Trophoblast cell (in vitro differentiated cells and primary cell): ENCODE measurements at regions not wholly inside any gene's neighbourhood (a gene's known extent, or its start where the extent isn't known, plus 50 kb on each side); places are given as distances from the start of the nearest gene placed in this dataset.

Experiments
- DNase-seq, 2 donors: peaks; one replicate each; pipeline ENCODE4 v3.0.0-alpha.2; 2016
- H2AFZ ChIP-seq: 2 replicates; pipeline ENCODE4 v1.6.1; 2013; ENCODE audit warnings: low read length, moderate library complexity, mild to moderate bottlenecking; ENCODE audit not compliant: insufficient read depth, poor library complexity
- H2AK5ac ChIP-seq: 2 replicates; pipeline ENCODE4 v1.6.1; 2013; ENCODE audit warnings: mild to moderate bottlenecking, low read length
- H2BK120ac ChIP-seq: 2 replicates; pipeline ENCODE4 v1.6.1; 2013; ENCODE audit warnings: low read length, mild to moderate bottlenecking, moderate library complexity; ENCODE audit not compliant: insufficient read depth, poor library complexity
- H2BK12ac ChIP-seq: 2 replicates; pipeline ENCODE4 v1.6.1; 2013; ENCODE audit warnings: mild to moderate bottlenecking, low read length, moderate library complexity
- H2BK5ac ChIP-seq: 2 replicates; pipeline ENCODE4 v1.6.1; 2013; ENCODE audit warnings: low read length, low read depth, moderate library complexity, mild to moderate bottlenecking; ENCODE audit not compliant: poor library complexity
- H3K14ac ChIP-seq: 2 replicates; pipeline ENCODE4 v1.6.1; 2013; ENCODE audit warnings: mild to moderate bottlenecking, low read length
- H3K18ac ChIP-seq: 2 replicates; pipeline ENCODE4 v1.6.1; 2013; ENCODE audit warnings: mild to moderate bottlenecking, low read length
- H3K23ac ChIP-seq: 2 replicates; pipeline ENCODE4 v1.6.1; 2013; ENCODE audit warnings: low read length
- H3K27ac ChIP-seq: 2 replicates; pipeline ENCODE4 v1.5.1; 2013; ENCODE audit warnings: low read depth, mild to moderate bottlenecking, inconsistent platforms, low read length, moderate library complexity
- H3K27me3 ChIP-seq: 2 replicates; pipeline ENCODE4 v1.6.1; 2013; ENCODE audit warnings: inconsistent platforms, mild to moderate bottlenecking, low read length, moderate library complexity; ENCODE audit not compliant: insufficient read depth
- H3K36me3 ChIP-seq, 2 experiments: 1 replicate in 1 of 2; 2 replicates in 1 of 2; pipeline ENCODE4 v1.6.1; 2013; ENCODE audit warnings: low read length in 2 of 2, mild to moderate bottlenecking in 2 of 2, moderate library complexity in 1 of 2; ENCODE audit not compliant: insufficient read depth in 2 of 2, control insufficient read depth in 1 of 2
- H3K4ac ChIP-seq: 2 replicates; pipeline ENCODE4 v1.6.1; 2013; ENCODE audit warnings: low read depth, mild to moderate bottlenecking, low read length, moderate library complexity
- H3K4me1 ChIP-seq, 2 experiments: 1 replicate in 1 of 2; 2 replicates in 1 of 2; pipeline ENCODE4 v1.6.1; 2013; ENCODE audit warnings: low read length in 2 of 2, mild to moderate bottlenecking in 2 of 2, moderate library complexity in 1 of 2; ENCODE audit not compliant: insufficient read depth in 2 of 2, control insufficient read depth in 1 of 2
- H3K4me2 ChIP-seq: 2 replicates; pipeline ENCODE4 v1.6.1; 2013; ENCODE audit warnings: inconsistent platforms, mild to moderate bottlenecking, low read length, moderate library complexity
- H3K4me3 ChIP-seq: 2 replicates; pipeline ENCODE4 v1.5.1; 2013; ENCODE audit warnings: mild to moderate bottlenecking, low read depth, low read length, inconsistent platforms
- H3K79me1 ChIP-seq: one replicate; pipeline ENCODE4 v1.6.1; 2013; ENCODE audit warnings: low read length
- H3K79me2 ChIP-seq: 2 replicates; pipeline ENCODE4 v1.6.1; 2013; ENCODE audit warnings: low read length, mild to moderate bottlenecking; ENCODE audit not compliant: control insufficient read depth, insufficient read depth, poor library complexity
- H3K9ac ChIP-seq: 2 replicates; pipeline ENCODE4 v1.6.1; 2013; ENCODE audit warnings: mild to moderate bottlenecking, low read length
- H3K9me3 ChIP-seq: 2 replicates; pipeline ENCODE4 v1.6.1; 2013; ENCODE audit warnings: low read depth, mild to moderate bottlenecking, control low read depth, inconsistent platforms, low read length; ENCODE audit not compliant: insufficient read depth
- H4K12ac ChIP-seq: 2 replicates; pipeline ENCODE4 v1.6.1; 2013; ENCODE audit warnings: low read depth, mild to moderate bottlenecking, low read length, moderate library complexity
- H4K8ac ChIP-seq: 2 replicates; pipeline ENCODE4 v1.6.1; 2013; ENCODE audit warnings: low read depth, mild to moderate bottlenecking, low read length, moderate library complexity
- H4K91ac ChIP-seq: one replicate; pipeline ENCODE4 v1.6.1; 2013; ENCODE audit warnings: low read depth, mild to moderate bottlenecking, low read length, moderate library complexity
- WGBS: extraction: QIAGEN DNeasy Blood & Tissue Kit; methylation state at CpG from one replicate; pipeline ENCODE4 v1.1.7; 2013; ENCODE audit warnings: missing lambda C conversion rate; ENCODE audit not compliant: insufficient read length, insufficient coverage; ENCODE audit errors: extremely low coverage; 5-methylcytosine and 5-hydroxymethylcytosine counted together

DNA sequence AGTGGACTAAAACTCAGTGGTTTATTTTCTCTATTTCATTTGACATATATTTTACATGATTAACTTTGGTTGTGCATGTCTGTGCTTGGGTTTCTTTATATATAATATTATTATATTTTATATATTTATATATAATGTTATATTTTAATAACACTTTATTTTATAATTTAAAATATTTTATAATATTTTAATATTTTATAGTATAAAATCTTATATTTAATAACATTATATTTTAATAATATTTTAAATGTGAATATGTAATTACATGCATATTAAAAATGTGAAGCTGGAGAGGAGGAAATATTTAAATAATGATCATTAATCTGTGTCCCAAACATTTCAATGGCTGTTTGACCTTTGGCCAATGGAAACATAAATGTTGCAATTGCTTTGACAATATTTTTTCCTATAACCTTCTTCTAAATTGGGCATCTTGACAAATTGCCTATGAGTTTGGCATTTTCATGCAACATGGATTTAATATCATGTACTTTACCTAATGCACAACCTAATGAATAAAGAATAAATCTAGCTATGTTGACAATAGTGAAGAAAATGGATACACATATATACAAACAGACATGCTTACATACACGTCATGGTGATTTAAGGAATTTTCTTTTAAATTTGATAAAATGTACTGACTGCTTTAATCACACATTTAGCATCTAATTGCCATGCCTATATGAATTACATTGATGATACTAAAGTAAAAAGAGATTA, 607.1 kb downstream of the SLITRK6 start:
- Histone ChIP-seq H3K9me3 (no peaks in the 10 kb centered on the region), H3K79me1 (no peaks in the 10 kb centered on the region), H2BK5ac (no peak overlapping the region), H4K8ac (no peak overlapping the region), H2AFZ (no peak overlapping the region), H2BK120ac (no peak overlapping the region), H3K4me2 (no peak overlapping the region), H3K4ac (no peak overlapping the region), H4K12ac (no peak overlapping the region), H3K9ac (no peak overlapping the region), H3K23ac (no peak overlapping the region), H3K4me1 (no peaks in the 10 kb centered on the region), H2AK5ac (no peak overlapping the region), H3K18ac (no peak overlapping the region), H3K14ac (no peak overlapping the region), H3K27me3 (no peaks in the 10 kb centered on the region), H3K4me3 (no peak overlapping the region), H4K91ac (no peak overlapping the region), H3K36me3 (no peaks in the 10 kb centered on the region), H3K27ac (no peak overlapping the region), H3K79me2 (no peaks in the 10 kb centered on the region), H2BK12ac (no peak overlapping the region)
- WGBS, result no CpG with 5 or more reads among the region's 1 CpG
- no peak for DNase-seq

DNA sequence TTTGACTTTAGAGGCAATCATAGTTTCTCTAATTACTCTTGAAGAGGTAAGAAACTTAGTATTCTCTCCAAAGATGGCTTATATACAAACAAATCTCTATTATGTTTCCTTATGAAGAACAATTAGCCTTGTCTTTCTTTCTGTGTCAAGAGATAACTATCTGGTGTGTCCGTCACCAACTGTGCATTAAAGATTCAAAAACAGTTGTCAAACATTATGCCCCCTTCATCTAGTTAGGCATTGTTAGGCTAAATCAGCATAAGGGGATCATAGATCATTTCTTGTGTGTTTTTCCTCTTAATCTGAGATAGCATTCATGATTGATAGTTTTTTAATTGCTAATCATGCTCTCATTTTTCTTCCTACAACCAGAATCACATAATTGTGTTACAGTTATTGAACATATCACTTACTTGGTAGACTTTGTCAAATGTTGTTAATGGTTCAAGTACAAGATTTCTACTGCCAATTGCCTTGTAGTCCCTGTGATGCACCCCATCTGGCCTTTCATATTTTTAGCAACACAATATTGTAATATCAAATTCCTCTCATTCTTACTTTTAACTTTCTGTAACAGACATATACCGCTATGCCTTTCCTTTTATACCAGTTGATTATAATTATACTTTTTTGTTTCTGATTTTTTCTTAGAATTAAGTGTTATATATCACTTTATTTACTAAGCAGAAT, 612.7 kb downstream of the SLITRK6 start:
- H3K4me2 ChIP-seq, result no peak overlapping the region
- H3K4me1 ChIP-seq, result no peaks in the 10 kb centered on the region
- no peak overlapping the region for H3K4me3 ChIP-seq
- no peak overlapping the region for H3K23ac ChIP-seq
- no peak overlapping the region for H4K12ac ChIP-seq
- no peak overlapping the region for H4K8ac ChIP-seq
- no peaks in the 10 kb centered on the region for H3K9me3 ChIP-seq
- no peak overlapping the region for H3K14ac ChIP-seq
- WGBS, result no CpG with 5 or more reads among the region's 2 CpGs
- no peak overlapping the region for H2AK5ac ChIP-seq
- H3K79me2 ChIP-seq, result no peaks in the 10 kb centered on the region
- H2BK120ac ChIP-seq, result no peak overlapping the region
- no peak overlapping the region for H3K27ac ChIP-seq
- no peak overlapping the region for H2BK5ac ChIP-seq
- no peaks in the 10 kb centered on the region for H3K36me3 ChIP-seq
- H3K79me1 ChIP-seq, result no peaks in the 10 kb centered on the region
- no peak overlapping the region for H3K4ac ChIP-seq
- H3K18ac ChIP-seq, result no peak overlapping the region
- no peak overlapping the region for H3K9ac ChIP-seq
- H2AFZ ChIP-seq, result no peak overlapping the region
- no peaks in the 10 kb centered on the region for H3K27me3 ChIP-seq
- H2BK12ac ChIP-seq, result no peak overlapping the region
- H4K91ac ChIP-seq, result no peak overlapping the region
- DNase-seq, result no peak

DNA sequence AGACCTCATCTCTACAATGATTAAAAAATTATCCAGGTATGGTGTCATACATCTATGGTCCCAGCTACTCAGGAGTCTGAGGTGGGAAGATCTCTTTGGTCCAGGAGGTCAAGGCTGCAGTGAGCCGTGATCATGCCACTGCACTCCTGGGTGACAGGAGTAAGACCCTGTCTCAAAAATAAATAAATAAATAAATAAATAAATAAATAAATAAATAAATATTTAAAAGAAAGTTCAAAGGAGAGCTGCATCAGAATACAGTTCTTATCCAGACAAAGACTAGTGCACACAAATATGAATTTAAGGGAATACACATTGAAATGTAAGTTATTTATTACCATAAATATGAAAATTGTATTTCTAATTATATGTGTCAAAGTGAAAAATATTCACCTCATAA, 624.9 kb downstream of the SLITRK6 start:
- Histone ChIP-seq H2BK5ac (no peak overlapping the region), H4K8ac (no peak overlapping the region), H3K4me2 (no peak overlapping the region), H3K27ac (no peak overlapping the region), H3K79me2 (no peaks in the 10 kb centered on the region), H3K9me3 (peaks cover 2% of the 10 kb centered on the region), H4K91ac (no peak overlapping the region), H2BK12ac (no peak overlapping the region), H3K4me3 (no peak overlapping the region), H3K27me3 (no peaks in the 10 kb centered on the region), H2BK120ac (no peak overlapping the region), H3K23ac (no peak overlapping the region), H4K12ac (no peak overlapping the region), H3K18ac (no peak overlapping the region), H2AK5ac (no peak overlapping the region), H2AFZ (no peak overlapping the region), H3K14ac (no peak overlapping the region), H3K4ac (no peak overlapping the region), H3K9ac (no peak overlapping the region), H3K36me3 (no peaks in the 10 kb centered on the region), H3K4me1 (no peaks in the 10 kb centered on the region), H3K79me1 (no peaks in the 10 kb centered on the region)
- no peak for DNase-seq
- no CpG with 5 or more reads among the region's 1 CpG for WGBS

DNA sequence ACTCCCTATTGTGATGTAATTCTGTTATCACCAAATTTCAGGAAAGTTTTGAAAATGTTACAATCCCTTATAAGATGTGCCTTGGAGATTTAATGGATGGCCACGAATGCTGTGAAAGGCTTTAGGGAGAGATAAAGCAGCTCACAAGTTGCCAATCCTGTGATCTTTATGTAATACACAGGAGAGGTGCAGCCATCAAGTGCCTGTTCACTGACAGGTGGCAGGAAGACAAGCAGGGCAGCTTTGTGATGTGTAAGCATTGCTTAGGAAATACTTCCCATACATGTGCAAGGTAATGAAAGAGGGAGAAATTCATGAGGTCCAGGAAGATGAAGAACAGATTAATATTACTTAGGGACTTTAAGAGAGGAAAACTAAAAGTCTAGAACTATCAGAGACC, 628.8 kb downstream of the SLITRK6 start:
- DNase-seq, result no peak
- Histone ChIP-seq H2AK5ac (no peak overlapping the region), H2BK120ac (no peak overlapping the region), H4K91ac (no peak overlapping the region), H3K18ac (no peak overlapping the region), H2AFZ (no peak overlapping the region), H3K4me3 (no peak overlapping the region), H3K9ac (no peak overlapping the region), H2BK12ac (no peak overlapping the region), H3K27ac (no peak overlapping the region), H3K4me2 (no peak overlapping the region), H2BK5ac (no peak overlapping the region), H3K14ac (no peak overlapping the region), H4K12ac (no peak overlapping the region), H3K4me1 (no peaks in the 10 kb centered on the region), H3K36me3 (no peaks in the 10 kb centered on the region), H3K79me1 (no peaks in the 10 kb centered on the region), H3K23ac (no peak overlapping the region), H4K8ac (no peak overlapping the region), H3K9me3 (no peaks in the 10 kb centered on the region), H3K27me3 (no peaks in the 10 kb centered on the region), H3K4ac (no peak overlapping the region), H3K79me2 (no peaks in the 10 kb centered on the region)
- no CpG with 5 or more reads among the region's 1 CpG for WGBS
